Muscle of leg (tissue), 3 donors: ENCODE measurements at regions not wholly inside any gene's neighbourhood (a gene's known extent, or its start where the extent isn't known, plus 50 kb on each side); places are given as distances from the start of the nearest gene placed in this dataset.

ENCODE experiments used
- DNase-seq: peaks from one replicate; pipeline ENCODE4 v3.0.0; 2013
- H3K27ac ChIP-seq: one replicate; pipeline ENCODE4 v1.5.1; 2013; ENCODE audit warnings: mild to moderate bottlenecking, low read length, control low read depth
- H3K27me3 ChIP-seq: one replicate; pipeline ENCODE4 v1.6.1; 2013; ENCODE audit warnings: low read length; ENCODE audit not compliant: control insufficient read depth, insufficient read depth
- H3K36me3 ChIP-seq: one replicate; pipeline ENCODE4 v1.6.1; 2013; ENCODE audit warnings: low read length; ENCODE audit not compliant: control insufficient read depth, insufficient read depth
- H3K4me1 ChIP-seq: one replicate; pipeline ENCODE4 v1.6.1; 2013; ENCODE audit warnings: low read length; ENCODE audit not compliant: control insufficient read depth, insufficient read depth
- H3K4me3 ChIP-seq: one replicate; pipeline ENCODE4 v1.5.1; 2013; ENCODE audit warnings: low read length, control low read depth
- H3K9me3 ChIP-seq: replicated peaks from 2 replicates; pipeline ENCODE4 v1.6.1; 2013; ENCODE audit warnings: low read depth, low read length; ENCODE audit not compliant: control insufficient read depth
- WGBS: methylation state at CpG from one replicate; pipeline ENCODE4 v1.1.5; 2013; ENCODE audit warnings: missing lambda C conversion rate; ENCODE audit not compliant: insufficient coverage; 5-methylcytosine and 5-hydroxymethylcytosine counted together

GRCh38 chr4:58644549-58644948 is 1534.4 kb upstream of the IGFBP7 start:
- no peak overlapping the region for H3K27ac ChIP-seq
- no peaks in the 10 kb centered on the region for H3K36me3 ChIP-seq
- H3K27me3 ChIP-seq: no peaks in the 10 kb centered on the region
- whole genome bisulfite sequencing: 100% methylated on average over 2 of the region's 3 CpGs
- H3K4me3 ChIP-seq: no peak overlapping the region
- H3K9me3 ChIP-seq: no peaks in the 10 kb centered on the region
- no peaks in the 10 kb centered on the region for H3K4me1 ChIP-seq
- DNase-seq: no peak

- Histone ChIP-seq H3K4me3 (no peak overlapping the region), H3K9me3 (no peaks in the 10 kb centered on the region), H3K27me3 (no peaks in the 10 kb centered on the region), H3K4me1 (no peaks in the 10 kb centered on the region), H3K27ac (no peak overlapping the region), H3K36me3 (no peaks in the 10 kb centered on the region)
- no peak for DNase-seq
- no CpG with 5 or more reads among the region's 2 CpGs for WGBS
Measured at GRCh38 chr4:58636381-58636780, 1526.2 kb upstream of the IGFBP7 start.

- Histone ChIP-seq H3K9me3 (peaks cover 5% of the 10 kb centered on the region), H3K36me3 (no peaks in the 10 kb centered on the region), H3K27me3 (no peaks in the 10 kb centered on the region), H3K27ac (no peak overlapping the region), H3K4me3 (no peak overlapping the region), H3K4me1 (no peaks in the 10 kb centered on the region)
- DNase-seq: no peak
- WGBS: no CpG with 5 or more reads among the region's 2 CpGs
Measured at GRCh38 chr4:58617226-58617625, 1507.0 kb upstream of the IGFBP7 start.

- H3K4me3 ChIP-seq: no peak overlapping the region
- no peaks in the 10 kb centered on the region for H3K9me3 ChIP-seq
- no peaks in the 10 kb centered on the region for H3K4me1 ChIP-seq
- H3K27ac ChIP-seq: no peak overlapping the region
- DNase-seq: no peak
- no peaks in the 10 kb centered on the region for H3K36me3 ChIP-seq
- WGBS: 80% methylated on average over 1 of the region's 1 CpG
- H3K27me3 ChIP-seq: no peaks in the 10 kb centered on the region
Measured at GRCh38 chr4:58611012-58611411, 1500.8 kb upstream of the IGFBP7 start.

- no peaks in the 10 kb centered on the region for H3K4me1 ChIP-seq
- H3K9me3 ChIP-seq: no peaks in the 10 kb centered on the region
- H3K4me3 ChIP-seq: no peak overlapping the region
- H3K36me3 ChIP-seq: no peaks in the 10 kb centered on the region
- no peak overlapping the region for H3K27ac ChIP-seq
- H3K27me3 ChIP-seq: no peaks in the 10 kb centered on the region
- no CpG with 5 or more reads among the region's 4 CpGs for WGBS
- DNase-seq: no peak
Measured at GRCh38 chr4:58606303-58606702, 1496.1 kb upstream of the IGFBP7 start.

- Histone ChIP-seq H3K9me3 (no peaks in the 10 kb centered on the region), H3K27me3 (no peaks in the 10 kb centered on the region), H3K4me1 (no peaks in the 10 kb centered on the region), H3K27ac (no peak overlapping the region), H3K36me3 (no peaks in the 10 kb centered on the region), H3K4me3 (no peak overlapping the region)
- WGBS: 92% methylated on average over 2 of the region's 4 CpGs
- no peak for DNase-seq
Measured at GRCh38 chr4:58603951-58604350, 1493.8 kb upstream of the IGFBP7 start.

- H3K9me3 ChIP-seq: no peaks in the 10 kb centered on the region
- no peak overlapping the region for H3K27ac ChIP-seq
- no peak overlapping the region for H3K4me3 ChIP-seq
Measured at GRCh38 chr4:58602731-58603359, 1492.7 kb upstream of the IGFBP7 start.

GRCh38 chr4:58602022-58602421 is 1491.8 kb upstream of the IGFBP7 start:
- Histone ChIP-seq H3K9me3 (no peaks in the 10 kb centered on the region), H3K27me3 (no peaks in the 10 kb centered on the region), H3K4me1 (no peaks in the 10 kb centered on the region), H3K27ac (no peak overlapping the region), H3K36me3 (no peaks in the 10 kb centered on the region), H3K4me3 (no peak overlapping the region)
- DNase-seq: no peak
- WGBS: no CpG with 5 or more reads among the region's 1 CpG

More at GRCh38 chr4:58602731-58603359, 1492.7 kb upstream of the IGFBP7 start:
- H3K4me1 ChIP-seq: no peaks in the 10 kb centered on the region
- DNase-seq: no peak
- H3K27me3 ChIP-seq: no peaks in the 10 kb centered on the region
- 0% methylated on average over 1 of the region's 1 CpG for WGBS
- no peaks in the 10 kb centered on the region for H3K36me3 ChIP-seq

GRCh38 chr4:58600290-58600689 is 1490.1 kb upstream of the IGFBP7 start:
- no peaks in the 10 kb centered on the region for H3K36me3 ChIP-seq
- no peak overlapping the region for H3K4me3 ChIP-seq
- no CpG with 5 or more reads among the region's 2 CpGs for WGBS
- no peaks in the 10 kb centered on the region for H3K27me3 ChIP-seq
- H3K27ac ChIP-seq: no peak overlapping the region
- no peaks in the 10 kb centered on the region for H3K4me1 ChIP-seq
- DNase-seq: no peak
- H3K9me3 ChIP-seq: no peaks in the 10 kb centered on the region

GRCh38 chr4:58590722-58591121 is 1480.5 kb upstream of the IGFBP7 start:
- Histone ChIP-seq H3K9me3 (no peaks in the 10 kb centered on the region), H3K4me3 (no peak overlapping the region), H3K27ac (no peak overlapping the region), H3K36me3 (no peaks in the 10 kb centered on the region), H3K27me3 (no peaks in the 10 kb centered on the region), H3K4me1 (no peaks in the 10 kb centered on the region)
- no CpG with 5 or more reads among the region's 2 CpGs for WGBS
- no peak for DNase-seq

GRCh38 chr4:58587856-58588255 is 1477.7 kb upstream of the IGFBP7 start:
- Histone ChIP-seq H3K36me3 (no peaks in the 10 kb centered on the region), H3K27me3 (no peaks in the 10 kb centered on the region), H3K4me1 (no peaks in the 10 kb centered on the region), H3K27ac (no peak overlapping the region), H3K9me3 (peaks cover 7% of the 10 kb centered on the region), H3K4me3 (no peak overlapping the region)
- WGBS: 80% methylated on average over 1 of the region's 6 CpGs
- DNase-seq: no peak
